ENCODE measurements at regions not wholly inside any gene's neighbourhood (a gene's known extent, or its start where the extent isn't known, plus 50 kb on each side); places are given as distances from the start of the nearest gene placed in this dataset.

DNA sequence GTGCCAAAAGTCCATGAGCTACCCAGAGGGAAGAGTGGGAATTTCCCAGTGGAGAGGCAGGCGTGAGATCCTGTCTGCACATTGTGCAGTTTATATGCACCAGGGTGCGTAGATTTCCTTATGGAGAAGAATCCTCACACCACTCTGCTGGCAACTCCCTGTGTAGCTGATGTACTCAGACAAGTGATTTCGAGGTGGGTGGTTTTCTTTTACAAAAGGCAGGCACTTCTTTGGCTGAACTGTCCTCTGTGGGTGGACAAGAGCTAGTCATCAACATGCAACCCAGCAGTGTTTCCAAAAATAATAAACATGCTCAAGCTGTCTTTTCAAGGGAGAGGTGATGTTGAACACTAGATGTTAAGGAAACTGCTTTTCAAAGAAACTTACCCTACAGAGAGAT lies 121.7 kb upstream of the NXT1 start:
- H3K9me3 Mint-ChIP-seq, result peaks cover 3% of the 10 kb centered on the region
- no peaks in the 10 kb centered on the region for H3K4me1 Mint-ChIP-seq
- H3K27me3 Mint-ChIP-seq (ENCODE audit: low read depth), result peaks cover 19% of the 10 kb centered on the region
- TF ChIP-seq, protein P1, sequence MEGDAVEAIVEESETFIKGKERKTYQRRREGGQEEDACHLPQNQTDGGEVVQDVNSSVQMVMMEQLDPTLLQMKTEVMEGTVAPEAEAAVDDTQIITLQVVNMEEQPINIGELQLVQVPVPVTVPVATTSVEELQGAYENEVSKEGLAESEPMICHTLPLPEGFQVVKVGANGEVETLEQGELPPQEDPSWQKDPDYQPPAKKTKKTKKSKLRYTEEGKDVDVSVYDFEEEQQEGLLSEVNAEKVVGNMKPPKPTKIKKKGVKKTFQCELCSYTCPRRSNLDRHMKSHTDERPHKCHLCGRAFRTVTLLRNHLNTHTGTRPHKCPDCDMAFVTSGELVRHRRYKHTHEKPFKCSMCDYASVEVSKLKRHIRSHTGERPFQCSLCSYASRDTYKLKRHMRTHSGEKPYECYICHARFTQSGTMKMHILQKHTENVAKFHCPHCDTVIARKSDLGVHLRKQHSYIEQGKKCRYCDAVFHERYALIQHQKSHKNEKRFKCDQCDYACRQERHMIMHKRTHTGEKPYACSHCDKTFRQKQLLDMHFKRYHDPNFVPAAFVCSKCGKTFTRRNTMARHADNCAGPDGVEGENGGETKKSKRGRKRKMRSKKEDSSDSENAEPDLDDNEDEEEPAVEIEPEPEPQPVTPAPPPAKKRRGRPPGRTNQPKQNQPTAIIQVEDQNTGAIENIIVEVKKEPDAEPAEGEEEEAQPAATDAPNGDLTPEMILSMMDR (IDR thresholded peaks at IDR 0.05; ENCODE audit: unreplicated experiment), result no peak
- H3K4me3 Mint-ChIP-seq, result no peak overlapping the region
- no peak overlapping the region for H3K27ac Mint-ChIP-seq
- DNase-seq (ENCODE audit: low spot score in 2 of 2, unreplicated experiment in 2 of 2), result no peak
- no peaks in the 10 kb centered on the region for H3K36me3 Mint-ChIP-seq

DNA sequence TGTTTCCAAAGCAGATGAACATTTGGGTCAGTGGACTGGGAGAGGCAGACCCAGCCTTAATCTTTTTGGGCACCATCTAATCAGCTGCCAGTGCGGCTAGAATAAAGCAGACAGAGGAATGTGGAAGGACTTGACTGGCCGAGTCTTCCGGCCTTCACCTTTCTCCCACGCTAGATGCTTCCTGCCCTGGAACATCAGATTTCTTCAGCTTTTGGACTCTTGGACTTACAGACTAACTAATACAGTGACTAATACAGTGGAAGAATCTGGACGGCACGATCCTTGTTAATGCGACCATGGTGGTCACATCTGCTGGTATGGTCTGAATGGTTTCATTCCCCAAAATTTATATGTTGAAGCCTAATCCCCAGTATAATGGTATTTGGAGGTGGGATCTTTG lies 122.6 kb upstream of the NXT1 start:
- DNase-seq (ENCODE audit: low spot score in 2 of 2, unreplicated experiment in 2 of 2), result no peak
- no peak overlapping the region for H3K27ac Mint-ChIP-seq
- H3K9me3 Mint-ChIP-seq, result peaks cover 3% of the 10 kb centered on the region
- no peaks in the 10 kb centered on the region for H3K4me1 Mint-ChIP-seq
- H3K27me3 Mint-ChIP-seq (ENCODE audit: low read depth), result peaks cover 19% of the 10 kb centered on the region
- no peak overlapping the region for H3K4me3 Mint-ChIP-seq
- H3K36me3 Mint-ChIP-seq, result no peaks in the 10 kb centered on the region
- TF ChIP-seq, protein P1 (IDR thresholded peaks at IDR 0.05; ENCODE audit: unreplicated experiment), result no peak

DNA sequence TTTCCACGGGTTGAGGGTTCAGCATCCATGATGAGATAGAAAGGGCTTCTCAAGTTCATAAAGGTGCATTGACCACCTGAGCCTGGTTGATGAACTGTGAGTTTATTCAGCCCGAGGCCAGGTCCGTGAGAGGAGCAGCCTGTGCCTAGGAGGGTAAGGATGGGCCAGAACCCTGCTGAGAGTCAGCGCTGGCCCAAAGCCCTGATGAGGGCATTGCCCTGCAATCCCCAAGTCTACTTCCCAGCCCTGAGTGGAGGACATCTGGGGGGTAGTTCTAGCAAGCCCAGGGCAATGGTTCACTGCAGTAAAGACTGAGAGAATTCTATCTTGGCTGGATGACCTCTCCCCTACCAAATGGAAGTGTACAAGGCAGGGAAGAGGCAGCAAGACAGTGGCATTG lies 123.3 kb upstream of the NXT1 start:
- Mint-ChIP-seq H3K4me1 (no peaks in the 10 kb centered on the region), H3K27me3 (ENCODE audit: low read depth) (peaks cover 19% of the 10 kb centered on the region), H3K9me3 (peaks cover 5% of the 10 kb centered on the region), H3K27ac (no peak overlapping the region), H3K4me3 (no peak overlapping the region), H3K36me3 (no peaks in the 10 kb centered on the region)
- no peak for DNase-seq (ENCODE audit: low spot score in 2 of 2, unreplicated experiment in 2 of 2)
- TF ChIP-seq, protein P1 (IDR thresholded peaks at IDR 0.05; ENCODE audit: unreplicated experiment), result no peak

DNA sequence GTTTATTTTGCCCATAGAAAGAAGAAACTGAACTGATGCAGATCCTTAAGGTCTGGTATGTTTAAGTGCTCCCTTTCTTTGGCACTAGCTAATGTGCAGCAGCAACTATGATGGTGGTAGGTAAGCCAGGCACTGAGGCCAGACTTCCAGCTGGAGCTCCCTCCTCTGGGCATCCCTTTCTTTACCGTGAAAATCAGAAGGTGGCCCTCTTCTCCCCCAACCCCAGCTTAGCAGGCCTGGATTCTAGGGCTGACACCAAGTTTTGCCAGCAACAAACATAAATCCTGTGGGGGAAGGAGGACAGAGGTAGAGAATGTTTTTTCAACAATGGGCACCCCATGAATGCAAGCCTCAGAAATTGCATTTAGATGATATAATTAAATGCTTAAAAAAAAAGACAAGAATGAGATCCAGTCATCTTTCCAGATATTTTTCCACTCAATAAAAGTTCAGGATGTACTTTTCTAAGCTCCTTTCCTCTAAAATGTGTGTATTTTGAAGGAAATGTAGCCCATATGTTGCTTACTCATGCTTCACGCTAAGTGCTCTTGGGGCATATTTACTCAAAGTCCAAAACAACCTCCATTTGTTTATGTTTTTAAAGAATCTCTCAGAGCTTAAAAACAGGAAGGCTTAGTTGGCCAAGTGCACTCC lies 123.9 kb upstream of the NXT1 start:
- Mint-ChIP-seq H3K27ac (no peak overlapping the region), H3K9me3 (peaks cover 7% of the 10 kb centered on the region), H3K4me3 (no peak overlapping the region), H3K27me3 (ENCODE audit: low read depth) (peaks cover 19% of the 10 kb centered on the region), H3K36me3 (no peaks in the 10 kb centered on the region), H3K4me1 (no peaks in the 10 kb centered on the region)
- no peak for DNase-seq (ENCODE audit: low spot score in 2 of 2, unreplicated experiment in 2 of 2)
- TF ChIP-seq, protein P1 (IDR thresholded peaks at IDR 0.05; ENCODE audit: unreplicated experiment), result no peak

DNA sequence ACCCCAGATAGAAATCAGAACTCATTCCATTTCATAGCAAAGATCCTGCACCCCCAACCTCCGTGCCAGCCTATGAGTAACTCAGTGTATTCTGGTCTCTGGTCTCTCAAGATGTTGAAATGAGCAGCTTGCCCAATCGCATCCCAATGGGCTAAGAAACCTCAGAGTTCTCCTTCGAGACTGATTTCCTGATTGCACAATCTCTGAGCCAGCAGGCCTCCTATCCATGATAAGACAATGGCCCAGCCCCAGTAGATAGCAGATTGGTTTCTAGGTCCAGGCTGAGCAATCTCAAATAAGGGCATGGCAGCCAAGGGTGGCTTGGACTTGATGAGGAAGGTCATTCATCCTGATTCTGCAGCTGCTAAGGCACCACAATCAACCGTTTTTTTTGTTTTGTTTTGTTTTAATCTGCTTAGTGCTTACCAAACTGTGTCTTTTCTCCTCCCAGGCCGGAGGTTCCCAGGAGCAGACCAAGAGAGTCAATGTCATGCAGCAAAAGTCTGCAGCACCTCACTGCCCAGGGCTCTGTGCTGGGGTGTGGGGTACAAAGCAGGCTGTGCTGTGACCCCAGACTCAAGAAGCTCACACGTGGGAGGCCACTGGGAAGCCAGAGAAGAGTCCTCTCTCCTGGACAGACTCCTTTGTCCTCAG lies 125.1 kb upstream of the NXT1 start:
- Mint-ChIP-seq H3K9me3 (peaks cover 17% of the 10 kb centered on the region), H3K36me3 (no peaks in the 10 kb centered on the region), H3K27ac (no peak overlapping the region), H3K4me1 (no peaks in the 10 kb centered on the region), H3K4me3 (no peak overlapping the region), H3K27me3 (ENCODE audit: low read depth) (peaks cover 14% of the 10 kb centered on the region)
- TF ChIP-seq, protein P1 (IDR thresholded peaks at IDR 0.05; ENCODE audit: unreplicated experiment), result no peak
- no peak for DNase-seq (ENCODE audit: low spot score in 2 of 2, unreplicated experiment in 2 of 2)

Data from mesothelial cell of epicardium (in vitro differentiated cells).